ENCODE measurements at regions not wholly inside any gene's neighbourhood (a gene's known extent, or its start where the extent isn't known, plus 50 kb on each side); places are given as distances from the start of the nearest gene placed in this dataset.

- no peak overlapping the region for H3K27ac Mint-ChIP-seq
- H3K4me1 Mint-ChIP-seq, result no peaks in the 10 kb centered on the region
- H3K9me3 ChIP-seq (ENCODE audit: low read length), result no peaks in the 10 kb centered on the region
- no peak overlapping the region for H3K4me3 ChIP-seq (ENCODE audit: low read length)
- no peak overlapping the region for H3K4me3 Mint-ChIP-seq
- H3K27ac ChIP-seq (ENCODE audit: low read depth, low read length), result no peak overlapping the region
- H3K27me3 Mint-ChIP-seq, result peaks cover 10 to 27% of the 10 kb centered on the region in 2 donors
- no peaks in the 10 kb centered on the region for H3K36me3 Mint-ChIP-seq
- H3K27me3 ChIP-seq (ENCODE audit: insufficient read depth, low read length, poor library complexity, severe bottlenecking), result no peaks in the 10 kb centered on the region
- ChIA-PET CTCF (interaction anchor here (2.0 kb wide), 1 partner anchor 10 kb away, joined by 16 read pairs; no protein-coding TSS in a partner anchor), POLR2A (no interaction called here)
- H3K9me3 Mint-ChIP-seq, result peaks cover 0 to 3% (median 0%) of the 10 kb centered on the region in 5 donors
- no peak for DNase-seq
- no peaks in the 10 kb centered on the region for H3K36me3 ChIP-seq (ENCODE audit: insufficient read depth, low read length)
- no peaks in the 10 kb centered on the region for H3K4me1 ChIP-seq (ENCODE audit: insufficient read depth, low read length)
These were observed 152.2 kb downstream of the PSAT1 start for GRCh38 chr9:78448960-78449673.

- no peaks in the 10 kb centered on the region for H3K36me3 Mint-ChIP-seq
- H3K4me1 Mint-ChIP-seq, result no peaks in the 10 kb centered on the region
- peaks cover 0 to 5% (median 0%) of the 10 kb centered on the region in 5 donors for H3K9me3 Mint-ChIP-seq
- no peak overlapping the region for H3K4me3 Mint-ChIP-seq
- Histone ChIP-seq H3K4me3 (ENCODE audit: low read length) (no peak overlapping the region), H3K27me3 (ENCODE audit: insufficient read depth, low read length, poor library complexity, severe bottlenecking) (no peaks in the 10 kb centered on the region), H3K9me3 (ENCODE audit: low read length) (no peaks in the 10 kb centered on the region), H3K36me3 (ENCODE audit: insufficient read depth, low read length) (no peaks in the 10 kb centered on the region), H3K27ac (ENCODE audit: low read depth, low read length) (no peak overlapping the region), H3K4me1 (ENCODE audit: insufficient read depth, low read length) (no peaks in the 10 kb centered on the region)
- ChIA-PET POLR2A (no interaction called here), CTCF (no interaction called here)
- H3K27me3 Mint-ChIP-seq, result peaks cover 6 to 27% of the 10 kb centered on the region in 2 donors
- DNase-seq, result no peak
- H3K27ac Mint-ChIP-seq, result no peak overlapping the region
These were observed 156.5 kb downstream of the PSAT1 start for GRCh38 chr9:78453450-78453849.

GRCh38 chr9:78462611-78463010 lies 165.7 kb downstream of the PSAT1 start:
- Histone ChIP-seq H3K9me3 (ENCODE audit: low read length) (no peaks in the 10 kb centered on the region), H3K27ac (ENCODE audit: low read depth, low read length) (no peak overlapping the region), H3K4me1 (ENCODE audit: insufficient read depth, low read length) (no peaks in the 10 kb centered on the region), H3K27me3 (ENCODE audit: insufficient read depth, low read length, poor library complexity, severe bottlenecking) (no peaks in the 10 kb centered on the region), H3K36me3 (ENCODE audit: insufficient read depth, low read length) (no peaks in the 10 kb centered on the region), H3K4me3 (ENCODE audit: low read length) (no peak overlapping the region)
- no peaks in the 10 kb centered on the region for H3K4me1 Mint-ChIP-seq
- no peak overlapping the region for H3K4me3 Mint-ChIP-seq
- DNase-seq, result no peak
- POLR2A ChIA-PET, result no interaction called here
- CTCF ChIA-PET, result interaction anchor here (1.0 kb wide), 1 partner anchor 25 kb away, joined by 3 read pairs; no protein-coding TSS in a partner anchor
- no peaks in the 10 kb centered on the region for H3K36me3 Mint-ChIP-seq
- H3K27ac Mint-ChIP-seq, result no peak overlapping the region
- peaks cover 4 to 7% (median 5%) of the 10 kb centered on the region in 5 donors for H3K9me3 Mint-ChIP-seq
- H3K27me3 Mint-ChIP-seq, result peaks cover 1 to 3% of the 10 kb centered on the region in 2 donors

GRCh38 chr9:78463750-78464149 lies 166.8 kb downstream of the PSAT1 start:
- Histone ChIP-seq H3K27me3 (ENCODE audit: insufficient read depth, low read length, poor library complexity, severe bottlenecking) (no peaks in the 10 kb centered on the region), H3K4me1 (ENCODE audit: insufficient read depth, low read length) (no peaks in the 10 kb centered on the region), H3K9me3 (ENCODE audit: low read length) (no peaks in the 10 kb centered on the region), H3K36me3 (ENCODE audit: insufficient read depth, low read length) (no peaks in the 10 kb centered on the region), H3K27ac (ENCODE audit: low read depth, low read length) (no peak overlapping the region), H3K4me3 (ENCODE audit: low read length) (no peak overlapping the region)
- CTCF ChIA-PET, result no interaction called here
- Mint-ChIP-seq H3K27ac (no peak overlapping the region), H3K9me3 (peaks cover 0 to 7% (median 5%) of the 10 kb centered on the region in 5 donors), H3K4me3 (no peak overlapping the region), H3K36me3 (no peaks in the 10 kb centered on the region), H3K27me3 (peaks cover 3 to 6% of the 10 kb centered on the region in 2 donors), H3K4me1 (no peaks in the 10 kb centered on the region)
- POLR2A ChIA-PET, result no interaction called here
- DNase-seq, result no peak

- Histone ChIP-seq H3K27ac (ENCODE audit: low read depth, low read length) (no peak overlapping the region), H3K27me3 (ENCODE audit: insufficient read depth, low read length, poor library complexity, severe bottlenecking) (no peaks in the 10 kb centered on the region), H3K36me3 (ENCODE audit: insufficient read depth, low read length) (no peaks in the 10 kb centered on the region), H3K4me3 (ENCODE audit: low read length) (no peak overlapping the region), H3K4me1 (ENCODE audit: insufficient read depth, low read length) (no peaks in the 10 kb centered on the region), H3K9me3 (ENCODE audit: low read length) (no peaks in the 10 kb centered on the region)
- Mint-ChIP-seq H3K36me3 (no peaks in the 10 kb centered on the region), H3K4me3 (no peak overlapping the region), H3K27ac (no peak overlapping the region), H3K27me3 (peaks cover 3 to 7% of the 10 kb centered on the region in 2 donors), H3K4me1 (no peaks in the 10 kb centered on the region), H3K9me3 (peaks cover 0 to 2% (median 0%) of the 10 kb centered on the region in 5 donors)
- DNase-seq, result no peak
- POLR2A ChIA-PET, result interaction anchor here (0.7 kb wide), 1 partner anchor 42 kb away, joined by 3 read pairs; no protein-coding TSS in a partner anchor
- CTCF ChIA-PET, result no interaction called here
These were observed 171.3 kb downstream of the PSAT1 start for GRCh38 chr9:78468231-78468630.

- Mint-ChIP-seq H3K27ac (no peak overlapping the region), H3K4me3 (no peak overlapping the region), H3K27me3 (peaks cover 3 to 7% of the 10 kb centered on the region in 2 donors), H3K4me1 (no peaks in the 10 kb centered on the region), H3K9me3 (peaks cover 0 to 2% (median 0%) of the 10 kb centered on the region in 5 donors), H3K36me3 (no peaks in the 10 kb centered on the region)
- H3K27ac ChIP-seq (ENCODE audit: low read depth, low read length), result no peak overlapping the region
- no peaks in the 10 kb centered on the region for H3K36me3 ChIP-seq (ENCODE audit: insufficient read depth, low read length)
- ChIA-PET CTCF (interaction anchor here (0.9 kb wide), 1 partner anchor 30 kb away, joined by 3 read pairs; no protein-coding TSS in a partner anchor), POLR2A (no interaction called here)
- no peak overlapping the region for H3K4me3 ChIP-seq (ENCODE audit: low read length)
- no peak for DNase-seq
- no peaks in the 10 kb centered on the region for H3K9me3 ChIP-seq (ENCODE audit: low read length)
- H3K4me1 ChIP-seq (ENCODE audit: insufficient read depth, low read length), result no peaks in the 10 kb centered on the region
- no peaks in the 10 kb centered on the region for H3K27me3 ChIP-seq (ENCODE audit: insufficient read depth, low read length, poor library complexity, severe bottlenecking)
These were observed 172.2 kb downstream of the PSAT1 start for GRCh38 chr9:78468974-78469576.

DNA sequence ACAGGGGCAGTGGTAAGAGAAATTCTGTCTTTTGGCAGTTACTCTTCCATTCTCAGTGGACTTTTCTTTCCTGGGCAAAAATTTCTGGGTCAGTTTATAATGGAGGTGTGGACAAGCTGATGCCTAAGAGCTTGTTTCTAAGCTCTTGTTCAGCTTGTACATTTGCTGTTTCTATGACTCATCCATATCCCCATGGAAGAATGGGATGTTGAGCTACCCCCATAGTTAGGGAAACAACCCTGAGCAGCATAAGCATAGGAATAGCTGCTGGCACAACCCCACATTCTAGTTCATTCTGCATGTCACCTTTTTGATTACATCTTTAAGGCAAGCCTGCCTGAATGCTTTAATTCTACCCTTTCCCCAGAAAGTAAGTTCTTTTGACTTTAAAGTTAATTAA lies 173.3 kb downstream of the PSAT1 start:
- Mint-ChIP-seq H3K4me1 (no peaks in the 10 kb centered on the region), H3K9me3 (peaks cover 0 to 4% (median 0%) of the 10 kb centered on the region in 5 donors), H3K27me3 (peaks cover 3 to 5% of the 10 kb centered on the region in 2 donors), H3K4me3 (no peak overlapping the region), H3K36me3 (no peaks in the 10 kb centered on the region), H3K27ac (no peak overlapping the region)
- CTCF ChIA-PET, result interaction anchor here (0.9 kb wide), 1 partner anchor 31 kb away, joined by 3 read pairs; no protein-coding TSS in a partner anchor
- no peaks in the 10 kb centered on the region for H3K27me3 ChIP-seq (ENCODE audit: insufficient read depth, low read length, poor library complexity, severe bottlenecking)
- no peak overlapping the region for H3K27ac ChIP-seq (ENCODE audit: low read depth, low read length)
- no peaks in the 10 kb centered on the region for H3K36me3 ChIP-seq (ENCODE audit: insufficient read depth, low read length)
- no peaks in the 10 kb centered on the region for H3K4me1 ChIP-seq (ENCODE audit: insufficient read depth, low read length)
- POLR2A ChIA-PET, result no interaction called here
- no peak for DNase-seq
- no peak overlapping the region for H3K4me3 ChIP-seq (ENCODE audit: low read length)
- H3K9me3 ChIP-seq (ENCODE audit: low read length), result no peaks in the 10 kb centered on the region

DNA sequence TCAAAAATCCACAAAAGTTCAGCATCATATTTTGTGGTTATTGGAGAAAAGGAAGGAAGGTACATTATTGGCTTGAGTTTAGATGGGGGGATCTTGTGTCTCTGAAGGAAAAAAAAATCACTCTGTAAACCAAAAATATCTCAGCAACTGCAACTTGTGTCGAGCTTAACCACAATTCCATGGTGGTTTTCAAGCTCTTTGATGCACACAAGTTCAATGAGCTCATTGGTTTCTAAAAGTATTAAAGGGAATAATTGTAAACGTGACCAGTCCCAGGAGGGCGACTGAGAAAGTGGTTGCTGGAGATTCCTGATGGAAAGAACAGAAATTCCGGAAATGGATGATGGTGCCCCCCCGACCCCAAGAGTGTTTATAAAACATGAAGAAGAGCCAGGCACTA lies 173.8 kb downstream of the PSAT1 start:
- Mint-ChIP-seq H3K36me3 (no peaks in the 10 kb centered on the region), H3K4me1 (no peaks in the 10 kb centered on the region), H3K27ac (no peak overlapping the region), H3K9me3 (peaks cover 0 to 4% (median 0%) of the 10 kb centered on the region in 5 donors), H3K27me3 (peaks cover 3 to 5% of the 10 kb centered on the region in 2 donors), H3K4me3 (no peak overlapping the region)
- H3K27ac ChIP-seq (ENCODE audit: low read depth, low read length), result no peak overlapping the region
- H3K4me1 ChIP-seq (ENCODE audit: insufficient read depth, low read length), result no peaks in the 10 kb centered on the region
- CTCF ChIA-PET, result no interaction called here
- H3K27me3 ChIP-seq (ENCODE audit: insufficient read depth, low read length, poor library complexity, severe bottlenecking), result no peaks in the 10 kb centered on the region
- no peak overlapping the region for H3K4me3 ChIP-seq (ENCODE audit: low read length)
- POLR2A ChIA-PET, result no interaction called here
- H3K36me3 ChIP-seq (ENCODE audit: insufficient read depth, low read length), result no peaks in the 10 kb centered on the region
- DNase-seq, result no peak
- H3K9me3 ChIP-seq (ENCODE audit: low read length), result no peaks in the 10 kb centered on the region
